Right hindlimb (tissue), 1 donor: ENCODE measurements at regions not wholly inside any gene's neighbourhood (a gene's known extent, or its start where the extent isn't known, plus 50 kb on each side); places are given as distances from the start of the nearest gene placed in this dataset.

ENCODE experiments used
- DNase-seq: peaks from one replicate; pipeline ENCODE4 v3.0.0-alpha.2; 2018

GRCh38 chr3:118400086-118400485 lies 634.6 kb downstream of the IGSF11 start:
- no peak for DNase-seq

GRCh38 chr3:118400886-118401285 lies 633.8 kb downstream of the IGSF11 start:
- DNase-seq, result no peak

- DNase-seq, result no peak
Observed at GRCh38 chr3:118401887-118402286, 632.8 kb downstream of the IGSF11 start.

GRCh38 chr3:118402971-118403370 lies 631.7 kb downstream of the IGSF11 start:
- DNase-seq, result no peak

- DNase-seq, result no peak
Observed at GRCh38 chr3:118406562-118406961, 628.1 kb downstream of the IGSF11 start.

- no peak for DNase-seq
Observed at GRCh38 chr3:118408431-118408830, 626.2 kb downstream of the IGSF11 start.

GRCh38 chr3:118412503-118412902 lies 622.1 kb downstream of the IGSF11 start:
- DNase-seq, result no peak

- DNase-seq, result no peak
Observed at GRCh38 chr3:118425272-118425837, 609.3 kb downstream of the IGSF11 start.

- DNase-seq, result no peak
Observed at GRCh38 chr3:118433825-118434224, 600.8 kb downstream of the IGSF11 start.

GRCh38 chr3:118435851-118436350 lies 598.7 kb downstream of the IGSF11 start:
- no peak for DNase-seq

GRCh38 chr3:118436697-118437262 lies 597.9 kb downstream of the IGSF11 start:
- no peak for DNase-seq

- no peak for DNase-seq
Observed at GRCh38 chr3:118445036-118445435, 589.6 kb downstream of the IGSF11 start.

GRCh38 chr3:118447339-118447738 lies 587.3 kb downstream of the IGSF11 start:
- DNase-seq, result no peak

- no peak for DNase-seq
Observed at GRCh38 chr3:118466795-118467330, 567.8 kb downstream of the IGSF11 start.

- no peak for DNase-seq
Observed at GRCh38 chr3:118468801-118469200, 565.8 kb downstream of the IGSF11 start.

GRCh38 chr3:118472586-118472985 lies 562.1 kb downstream of the IGSF11 start:
- no peak for DNase-seq

GRCh38 chr3:118473343-118473742 lies 561.3 kb downstream of the IGSF11 start:
- no peak for DNase-seq

- DNase-seq, result no peak
Observed at GRCh38 chr3:118476885-118477618, 557.6 kb downstream of the IGSF11 start.

GRCh38 chr3:118477768-118478167 lies 556.9 kb downstream of the IGSF11 start:
- DNase-seq, result no peak

GRCh38 chr3:118478706-118479276 lies 555.9 kb downstream of the IGSF11 start:
- no peak for DNase-seq

GRCh38 chr3:118479376-118479775 lies 555.3 kb downstream of the IGSF11 start:
- DNase-seq, result no peak

GRCh38 chr3:118480101-118480860 lies 554.4 kb downstream of the IGSF11 start:
- DNase-seq, result no peak

- no peak for DNase-seq
Observed at GRCh38 chr3:118485693-118486092, 549.0 kb downstream of the IGSF11 start.
